ENCODE measurements at regions not wholly inside any gene's neighbourhood (a gene's known extent, or its start where the extent isn't known, plus 50 kb on each side); places are given as distances from the start of the nearest gene placed in this dataset.

DNA sequence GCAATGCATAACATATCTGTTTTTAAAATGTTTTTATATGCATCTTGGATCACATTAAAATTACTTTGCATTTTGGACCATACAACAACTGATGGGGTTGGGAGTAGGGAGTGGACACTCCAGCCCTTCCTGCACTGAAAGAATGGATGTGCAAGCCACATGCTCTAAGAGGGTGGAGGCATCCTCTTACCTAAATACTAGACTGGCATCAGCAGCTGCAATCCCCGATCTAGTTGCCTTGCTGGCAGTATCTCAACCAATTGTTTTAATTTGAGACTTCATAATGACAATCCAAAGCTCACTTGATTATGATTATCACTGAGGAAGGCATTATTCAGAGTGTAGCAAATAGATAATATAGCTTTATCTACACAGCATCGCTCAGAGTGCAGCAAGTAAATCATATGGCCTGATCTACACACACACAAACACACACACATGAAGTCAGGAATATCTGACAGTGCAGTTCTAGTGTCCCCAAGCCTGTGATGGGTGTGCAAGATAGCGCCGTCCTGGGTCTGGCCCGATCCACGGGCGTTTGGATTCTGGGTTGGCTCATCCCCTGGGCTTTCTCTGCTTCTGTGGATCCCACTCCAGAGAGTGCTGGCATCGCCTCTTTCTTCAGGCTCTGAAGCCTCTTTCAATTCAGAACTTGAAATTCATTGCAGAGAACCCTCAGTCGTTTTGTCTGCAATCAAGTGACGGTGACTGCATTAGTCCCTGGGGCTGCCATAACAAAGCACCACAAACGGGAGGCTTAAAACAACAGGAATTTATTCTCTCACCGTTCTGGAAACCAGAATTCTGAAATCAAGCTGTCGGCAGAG, 181.3 kb downstream of the ETS2 start:
- Histone ChIP-seq H3K4me1 (ENCODE audit: control insufficient read depth in 2 of 3, insufficient read depth in 2 of 3, low read depth in 1 of 3, low read length in 3 of 3) (peaks cover 16 to 33% (median 17%) of the 10 kb centered on the region in 3 donors), H3K27me3 (ENCODE audit: control insufficient read depth, insufficient read depth, low read length) (no peaks in the 10 kb centered on the region), H3K27ac (ENCODE audit: low read depth in 2 of 2, low read length in 2 of 2) (no peak overlapping the region), H3K36me3 (ENCODE audit: control insufficient read depth in 2 of 3, insufficient read depth in 3 of 3, low read length in 3 of 3) (no peaks in the 10 kb centered on the region), H3K9ac (ENCODE audit: low read length in 3 of 3) (no peak overlapping the region), H3K4me3 (ENCODE audit: low read length in 3 of 3) (no peak overlapping the region), H3K9me3 (ENCODE audit: control insufficient read depth in 2 of 3, insufficient read depth in 1 of 3, low read length in 3 of 3) (no peaks in the 10 kb centered on the region)
- no peak for DNase-seq
- FAIRE-seq: no peak
- intact Hi-C loops (cut with DNase I): loop anchor here (5.0 kb wide), 1 partner anchor 160 kb away; no protein-coding TSS in a partner anchor
- TF ChIP-seq, protein P1, sequence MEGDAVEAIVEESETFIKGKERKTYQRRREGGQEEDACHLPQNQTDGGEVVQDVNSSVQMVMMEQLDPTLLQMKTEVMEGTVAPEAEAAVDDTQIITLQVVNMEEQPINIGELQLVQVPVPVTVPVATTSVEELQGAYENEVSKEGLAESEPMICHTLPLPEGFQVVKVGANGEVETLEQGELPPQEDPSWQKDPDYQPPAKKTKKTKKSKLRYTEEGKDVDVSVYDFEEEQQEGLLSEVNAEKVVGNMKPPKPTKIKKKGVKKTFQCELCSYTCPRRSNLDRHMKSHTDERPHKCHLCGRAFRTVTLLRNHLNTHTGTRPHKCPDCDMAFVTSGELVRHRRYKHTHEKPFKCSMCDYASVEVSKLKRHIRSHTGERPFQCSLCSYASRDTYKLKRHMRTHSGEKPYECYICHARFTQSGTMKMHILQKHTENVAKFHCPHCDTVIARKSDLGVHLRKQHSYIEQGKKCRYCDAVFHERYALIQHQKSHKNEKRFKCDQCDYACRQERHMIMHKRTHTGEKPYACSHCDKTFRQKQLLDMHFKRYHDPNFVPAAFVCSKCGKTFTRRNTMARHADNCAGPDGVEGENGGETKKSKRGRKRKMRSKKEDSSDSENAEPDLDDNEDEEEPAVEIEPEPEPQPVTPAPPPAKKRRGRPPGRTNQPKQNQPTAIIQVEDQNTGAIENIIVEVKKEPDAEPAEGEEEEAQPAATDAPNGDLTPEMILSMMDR (IDR thresholded peaks at IDR 0.05; ENCODE audit: borderline replicate concordance, extremely low read depth, insufficient read depth): no peak

DNA sequence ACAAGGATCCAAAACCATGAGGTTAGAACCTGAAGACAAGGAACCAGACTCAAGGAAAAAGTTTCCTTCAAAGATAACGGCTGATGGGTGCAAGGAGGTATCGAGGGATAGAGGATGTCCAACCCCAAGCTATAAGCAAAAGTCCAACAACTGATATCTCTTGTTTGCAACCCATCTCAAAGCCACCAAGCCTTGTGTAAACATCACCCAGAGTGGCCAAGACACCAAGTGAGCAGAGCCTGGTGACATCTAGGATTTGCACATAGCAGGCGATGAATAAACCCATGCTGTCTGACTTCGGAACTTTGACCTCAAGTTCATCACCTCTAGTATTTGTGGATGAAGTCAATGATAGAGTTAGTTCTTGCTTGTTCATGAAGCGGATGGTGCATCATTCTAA, 180.7 kb downstream of the ETS2 start:
- TF ChIP-seq, protein P1 (IDR thresholded peaks at IDR 0.05; ENCODE audit: borderline replicate concordance, extremely low read depth, insufficient read depth): no peak
- H3K9me3 ChIP-seq (ENCODE audit: control insufficient read depth in 2 of 3, insufficient read depth in 1 of 3, low read length in 3 of 3): no peaks in the 10 kb centered on the region
- no peaks in the 10 kb centered on the region for H3K36me3 ChIP-seq (ENCODE audit: control insufficient read depth in 2 of 3, insufficient read depth in 3 of 3, low read length in 3 of 3)
- no peak overlapping the region for H3K4me3 ChIP-seq (ENCODE audit: low read length in 3 of 3)
- FAIRE-seq (no peak), DNase-seq (no peak)
- H3K27ac ChIP-seq (ENCODE audit: low read depth in 2 of 2, low read length in 2 of 2): no peak overlapping the region
- intact Hi-C loops (cut with DNase I): loop anchor here (5.0 kb wide), 1 partner anchor 159 kb away; no protein-coding TSS in a partner anchor
- no peak overlapping the region for H3K9ac ChIP-seq (ENCODE audit: low read length in 3 of 3)
- no peaks in the 10 kb centered on the region for H3K27me3 ChIP-seq (ENCODE audit: control insufficient read depth, insufficient read depth, low read length)
- H3K4me1 ChIP-seq (ENCODE audit: control insufficient read depth in 2 of 3, insufficient read depth in 2 of 3, low read depth in 1 of 3, low read length in 3 of 3): peaks cover 16 to 31% (median 17%) of the 10 kb centered on the region in 3 donors

DNA sequence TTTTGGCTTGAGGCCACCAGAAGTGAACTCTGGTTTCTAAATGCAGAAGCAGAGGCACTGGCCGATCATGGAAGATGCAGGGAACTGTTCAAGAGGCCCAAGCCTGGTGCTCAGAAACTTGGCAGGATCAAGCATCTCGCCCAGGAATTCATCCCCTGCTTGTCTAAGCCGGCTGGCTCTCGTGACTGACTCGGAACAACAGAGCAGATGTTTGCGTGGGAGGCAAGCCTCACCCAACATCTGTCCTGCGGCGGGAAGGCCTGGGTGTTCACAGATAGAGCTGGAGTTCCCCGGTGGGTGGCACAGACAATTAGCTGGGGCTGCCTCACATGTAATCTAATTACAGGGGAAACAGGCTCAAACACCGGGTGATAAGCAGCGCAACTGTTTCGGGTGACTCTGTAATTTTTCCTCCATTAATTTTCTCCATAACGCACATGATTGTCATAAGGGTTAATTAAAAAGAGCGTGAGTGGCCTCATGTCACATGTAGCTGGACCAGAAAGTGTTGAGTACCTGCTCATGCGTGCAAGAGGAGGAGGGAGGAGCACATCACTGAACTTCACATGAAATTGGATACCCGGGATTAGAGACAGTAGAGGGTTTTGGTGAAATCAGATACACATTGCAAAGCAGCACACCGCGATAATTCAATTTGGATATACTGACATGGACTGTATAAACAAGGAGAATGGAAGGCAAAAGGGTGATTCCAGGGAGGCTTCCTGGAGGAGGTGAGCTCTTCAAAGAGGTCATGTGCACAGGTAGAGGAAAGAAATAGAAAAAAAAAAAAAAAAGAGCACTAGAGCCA, 180.0 kb downstream of the ETS2 start:
- Histone ChIP-seq H3K4me3 (ENCODE audit: low read length in 3 of 3) (no peak overlapping the region), H3K27me3 (ENCODE audit: control insufficient read depth, insufficient read depth, low read length) (no peaks in the 10 kb centered on the region), H3K27ac (ENCODE audit: low read depth in 2 of 2, low read length in 2 of 2) (peak overlapping the region; percentile 52 to 56), H3K9ac (ENCODE audit: low read length in 3 of 3) (no peak overlapping the region), H3K9me3 (ENCODE audit: control insufficient read depth in 2 of 3, insufficient read depth in 1 of 3, low read length in 3 of 3) (no peaks in the 10 kb centered on the region), H3K36me3 (ENCODE audit: control insufficient read depth in 2 of 3, insufficient read depth in 3 of 3, low read length in 3 of 3) (no peaks in the 10 kb centered on the region), H3K4me1 (ENCODE audit: control insufficient read depth in 2 of 3, insufficient read depth in 2 of 3, low read depth in 1 of 3, low read length in 3 of 3) (peaks cover 14 to 29% (median 17%) of the 10 kb centered on the region in 3 donors)
- intact Hi-C loops (cut with DNase I): loop anchor here (5.0 kb wide), 1 partner anchor 158 kb away; no protein-coding TSS in a partner anchor
- FAIRE-seq (no peak), DNase-seq (peak; percentile 76 to 92 (median 89))
- TF ChIP-seq, protein P1 (IDR thresholded peaks at IDR 0.05; ENCODE audit: borderline replicate concordance, extremely low read depth, insufficient read depth): no peak

Measured in kidney (tissue), 13 donors.